GM15510 (cell line): ENCODE measurements at regions not wholly inside any gene's neighbourhood (a gene's known extent, or its start where the extent isn't known, plus 50 kb on each side); places are given as distances from the start of the nearest gene placed in this dataset.

Experiments used
- POLR2A ChIP-seq: IDR thresholded peaks from 3 replicates; pipeline ENCODE4 v1.6.1; 2011; ENCODE audit warnings: borderline replicate concordance; ENCODE audit not compliant: insufficient read length; ENCODE audit errors: extremely low read depth

DNA sequence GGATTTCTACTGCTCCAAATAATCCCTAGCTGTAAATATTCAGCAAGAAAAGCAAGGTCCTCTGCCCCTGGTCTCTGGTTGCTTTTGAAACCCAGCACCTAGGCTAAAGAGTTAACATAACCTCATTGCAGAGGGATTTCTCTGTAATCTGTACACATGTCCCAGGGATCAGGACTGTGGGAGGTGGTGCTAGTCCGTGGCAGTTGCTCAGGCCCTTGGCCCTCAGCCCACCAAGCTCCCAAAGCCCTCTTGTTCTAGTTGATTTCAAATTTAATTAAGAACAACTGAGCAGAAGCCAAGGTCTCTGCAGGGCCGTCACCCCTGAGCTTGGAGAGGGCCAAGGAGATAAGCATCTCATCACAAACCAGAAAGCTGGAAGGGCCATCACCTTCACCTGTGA, 181.1 kb downstream of the SOX9 start:
- TF ChIP-seq POLR2A: no peak

DNA sequence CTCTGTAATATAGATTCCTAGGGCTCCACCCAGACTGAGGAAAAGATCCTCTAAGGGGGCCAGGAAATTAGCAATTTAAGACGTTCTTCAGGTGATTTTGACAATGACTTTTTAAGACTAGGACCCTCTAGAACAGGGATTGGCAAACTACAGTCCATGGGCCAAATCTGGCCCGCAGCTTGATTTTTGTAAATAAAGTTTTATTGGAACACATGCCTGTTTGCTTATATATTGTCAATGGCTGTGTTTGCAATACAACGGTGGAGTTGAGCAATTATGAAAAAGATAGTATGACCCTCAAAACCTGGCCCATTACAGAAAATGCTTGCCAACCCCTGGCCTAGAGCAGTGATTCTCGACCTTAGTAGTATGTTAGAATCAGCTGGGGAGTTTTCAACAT, 181.9 kb downstream of the SOX9 start:
- TF ChIP-seq POLR2A: no peak

DNA sequence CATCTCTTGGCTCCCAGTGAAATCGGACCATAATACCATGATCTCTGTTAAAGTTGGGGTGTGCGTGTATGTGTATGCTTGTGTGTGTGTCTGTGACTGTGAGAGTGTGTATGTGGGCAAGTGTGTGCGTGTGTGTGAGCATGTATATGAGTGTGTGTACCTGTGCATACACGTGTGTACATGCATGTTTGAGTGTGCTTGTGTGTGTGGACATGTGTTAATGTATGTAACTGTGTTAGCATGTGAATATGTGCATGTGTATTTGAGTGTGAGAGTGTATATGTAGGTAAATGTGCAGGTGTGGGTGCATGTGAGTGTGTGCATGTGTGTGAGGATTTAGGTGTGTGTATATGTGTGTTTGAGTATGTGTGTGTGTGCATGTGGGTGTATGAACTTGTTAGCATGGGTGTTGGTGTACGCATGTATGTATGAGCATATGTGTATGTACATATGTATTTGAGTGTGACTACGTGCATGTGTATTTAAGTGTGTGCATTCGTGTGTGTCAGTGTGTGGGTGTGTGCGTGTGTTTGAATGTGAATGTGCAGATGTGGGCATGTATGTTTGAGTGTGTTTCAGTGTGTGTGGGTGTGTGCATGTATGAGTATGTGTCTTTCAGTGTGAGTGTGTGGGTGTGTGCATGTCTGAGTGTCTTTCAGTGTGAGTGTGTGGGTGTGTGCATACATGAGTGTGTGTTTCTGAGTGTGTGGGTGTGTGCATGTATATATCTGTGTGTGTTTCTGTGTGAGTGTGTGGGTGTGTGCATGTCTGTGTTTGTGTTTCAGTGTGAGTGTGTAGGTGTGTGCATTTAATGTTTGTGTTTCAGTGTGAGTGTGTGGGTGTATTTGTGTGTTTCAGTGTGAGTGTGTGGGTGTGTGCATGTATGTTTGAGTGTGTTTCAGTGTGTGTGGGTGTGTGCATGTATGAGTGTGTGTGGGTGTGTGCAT, 183.2 kb downstream of the SOX9 start:
- no peak for TF ChIP-seq POLR2A

DNA sequence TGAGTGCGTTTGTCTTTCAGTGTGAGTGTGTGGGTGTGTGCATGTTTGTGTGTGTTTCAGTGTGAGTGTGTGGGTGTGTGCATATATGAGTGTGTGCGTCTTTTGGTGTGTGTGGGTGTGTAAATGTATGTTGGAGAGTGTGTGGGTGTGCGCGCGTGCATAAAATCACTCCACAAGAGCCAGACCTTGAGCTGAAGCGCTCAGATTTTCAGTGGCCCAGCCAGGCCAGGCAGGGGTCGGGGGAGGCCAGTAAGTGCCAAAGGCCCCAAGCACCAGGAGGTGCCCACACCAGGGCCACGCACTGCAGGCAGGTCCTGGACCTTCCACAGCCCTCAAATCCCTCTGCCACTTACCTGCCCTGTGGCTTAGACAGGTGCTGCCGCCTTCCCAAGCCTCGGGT, 184.0 kb downstream of the SOX9 start:
- no peak for TF ChIP-seq POLR2A

DNA sequence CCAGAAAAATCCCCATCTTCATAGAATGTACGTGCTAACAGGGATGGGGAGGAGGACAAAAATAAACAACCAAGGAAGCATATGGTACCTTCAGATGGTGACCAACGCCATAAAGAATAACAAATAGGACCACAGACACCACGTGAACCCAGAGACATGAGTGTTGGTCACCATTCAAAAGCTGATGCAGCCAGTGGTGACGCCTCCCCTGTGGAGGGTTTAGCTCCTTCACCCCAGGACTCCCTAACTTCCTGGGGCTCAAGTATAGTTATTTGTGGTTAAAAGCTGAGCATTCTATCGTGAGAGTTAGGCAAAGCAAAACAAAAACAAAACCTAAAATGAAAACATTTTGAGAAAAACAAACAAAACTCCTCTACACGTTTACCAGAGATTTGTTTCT, 184.7 kb downstream of the SOX9 start:
- TF ChIP-seq POLR2A: no peak

GRCh38 chr17:72306037-72306436, 185.2 kb downstream of the SOX9 start:
- TF ChIP-seq POLR2A: no peak

DNA sequence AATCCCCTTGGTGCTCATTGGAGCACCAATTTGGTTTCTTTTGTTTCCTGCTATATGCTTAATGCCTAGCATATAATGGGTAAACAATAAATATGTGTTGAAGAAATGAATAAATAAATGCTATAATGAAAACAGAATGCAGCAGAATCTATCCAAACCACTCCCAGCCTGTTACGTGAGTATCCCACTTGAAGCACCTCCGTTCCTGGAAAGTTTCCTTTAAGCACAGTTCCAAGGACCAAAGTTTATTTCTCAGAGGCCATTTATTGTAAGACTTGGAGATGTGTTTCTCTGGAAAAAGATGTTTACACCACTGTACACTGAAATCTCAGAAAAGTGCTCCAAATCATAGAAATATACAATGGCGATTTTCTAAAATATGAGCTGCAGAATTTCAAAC, 187.0 kb downstream of the SOX9 start:
- TF ChIP-seq POLR2A: no peak

DNA sequence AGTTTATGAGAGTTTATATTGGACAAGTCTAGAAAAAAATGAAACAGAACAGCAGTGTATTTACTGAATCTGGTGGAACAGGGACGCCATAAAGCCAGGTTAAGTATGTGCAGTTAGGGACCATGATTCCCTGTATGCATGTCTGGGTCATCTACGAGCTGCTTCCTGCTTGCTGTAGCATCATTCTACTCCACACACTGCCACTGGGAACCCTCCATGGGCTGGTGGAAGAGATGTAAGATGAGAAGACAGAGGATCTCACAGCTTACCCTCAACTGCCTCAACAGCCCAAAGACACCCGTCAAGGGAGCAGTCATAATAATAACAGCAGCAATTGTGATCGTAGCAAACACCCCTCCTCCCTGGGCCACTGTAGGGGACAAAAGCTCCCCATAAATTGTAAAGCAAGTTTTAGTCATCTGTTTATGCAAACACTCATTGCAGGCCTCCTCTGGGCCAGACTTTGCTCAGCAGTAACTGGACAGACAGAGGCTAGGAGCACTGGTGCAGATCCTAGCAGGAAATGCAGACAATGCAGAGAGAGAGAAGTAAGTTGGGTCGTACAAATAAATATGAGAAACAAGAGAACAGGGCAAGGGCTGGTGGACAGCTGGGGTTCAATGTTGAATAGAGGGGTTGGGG, 188.0 kb downstream of the SOX9 start:
- TF ChIP-seq POLR2A: no peak

DNA sequence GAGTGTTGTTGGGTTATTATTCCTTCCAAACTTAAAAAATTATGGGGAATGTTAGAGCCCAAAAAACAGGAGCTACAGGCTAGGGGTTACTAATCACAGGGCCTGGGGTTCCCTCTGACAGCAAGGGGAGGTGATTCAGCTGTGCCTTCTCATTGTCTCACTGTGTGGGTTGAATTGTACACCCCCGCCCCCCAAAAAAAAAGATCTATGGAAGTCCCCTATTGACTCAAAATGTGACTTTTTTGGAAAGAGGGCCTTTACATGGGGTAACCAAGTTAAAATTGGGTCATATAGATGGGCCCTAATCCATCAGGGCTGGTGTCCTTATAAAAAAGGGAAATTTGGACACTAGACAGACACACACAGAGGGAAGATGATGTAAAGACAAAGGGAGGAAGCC, 190.2 kb downstream of the SOX9 start:
- no peak for TF ChIP-seq POLR2A

DNA sequence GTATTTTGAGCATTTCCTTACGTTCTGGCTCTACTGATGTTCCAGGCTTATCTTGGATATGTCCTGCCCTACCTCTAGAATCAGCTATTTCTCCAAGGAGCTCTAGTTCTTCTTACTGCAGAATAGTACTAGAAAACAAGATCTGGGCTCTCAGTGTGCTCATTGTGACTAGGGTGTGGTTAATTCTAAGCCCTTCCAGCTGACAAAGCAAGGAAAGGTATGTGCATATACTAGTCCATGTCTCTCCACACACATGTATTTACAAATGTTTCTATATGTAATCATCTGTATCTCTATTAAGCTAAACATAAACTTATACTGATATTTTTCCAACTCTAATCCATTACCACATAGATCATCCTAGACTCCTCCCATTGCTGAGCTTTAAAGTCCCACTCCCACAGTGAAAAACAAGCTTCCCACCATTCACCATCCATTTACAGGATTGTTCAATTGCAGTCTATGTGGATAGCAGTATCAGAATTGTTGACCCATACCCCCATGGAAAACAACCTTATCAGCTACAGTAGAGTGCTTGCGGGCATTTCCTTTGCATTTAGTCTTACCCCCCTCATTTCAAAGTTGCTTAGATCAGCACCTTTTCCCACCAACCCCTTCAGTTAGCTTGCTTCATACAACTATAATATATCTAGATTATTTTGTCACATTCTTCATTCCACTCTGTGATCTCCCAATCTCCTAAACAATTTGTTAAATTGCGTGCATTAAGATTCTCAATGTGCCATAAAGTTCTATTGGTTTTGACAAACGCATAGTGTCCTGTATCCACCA, 194.5 kb downstream of the SOX9 start:
- no peak for TF ChIP-seq POLR2A

GRCh38 chr17:72318131-72318530, 197.3 kb downstream of the SOX9 start:
- no peak for TF ChIP-seq POLR2A

- no peak for TF ChIP-seq POLR2A
These were observed 201.1 kb downstream of the SOX9 start for GRCh38 chr17:72321896-72322295.

DNA sequence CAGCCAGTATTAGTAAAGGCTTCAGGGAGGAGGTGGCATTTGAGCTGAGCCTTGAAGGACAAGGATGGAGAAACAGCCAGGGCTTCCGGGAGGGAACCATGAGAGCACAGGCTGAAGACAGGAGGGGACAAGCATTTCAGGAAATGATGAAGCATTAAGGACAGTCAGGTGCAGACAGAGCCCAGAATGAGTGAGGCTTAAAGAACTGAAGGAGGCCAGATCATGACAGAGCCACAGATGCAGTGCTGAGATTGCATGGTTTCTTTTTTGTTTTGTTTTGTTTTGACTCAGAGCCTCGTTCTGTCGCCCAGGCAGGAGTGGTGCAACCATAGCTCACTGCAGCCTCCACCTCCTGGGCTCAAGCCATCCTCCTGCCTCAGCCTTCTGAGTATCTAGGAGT, 211.5 kb downstream of the SOX9 start:
- no peak for TF ChIP-seq POLR2A

DNA sequence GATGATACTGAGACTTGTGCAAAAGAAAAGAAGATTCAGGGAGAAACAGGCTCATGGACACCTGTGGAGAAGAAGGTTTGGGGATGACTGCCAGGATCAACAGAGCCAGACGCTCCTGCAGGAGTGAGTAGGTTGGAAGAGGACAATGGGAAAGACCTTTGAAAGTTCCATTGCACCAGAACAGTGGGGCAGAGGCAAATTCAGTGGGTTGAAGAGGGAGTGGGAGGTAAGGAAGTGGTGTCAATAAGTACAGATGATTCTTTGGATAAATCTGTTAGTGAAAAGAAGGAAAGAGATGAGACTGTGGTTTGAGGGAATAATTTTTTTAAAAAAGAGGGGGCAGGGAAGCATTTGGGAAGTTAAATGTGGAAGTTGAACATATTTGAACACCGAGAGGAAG, 212.8 kb downstream of the SOX9 start:
- TF ChIP-seq POLR2A: no peak

GRCh38 chr17:72334205-72334604, 213.4 kb downstream of the SOX9 start:
- TF ChIP-seq POLR2A: no peak
